A673 (cell line): ENCODE measurements at regions not wholly inside any gene's neighbourhood (a gene's known extent, or its start where the extent isn't known, plus 50 kb on each side); places are given as distances from the start of the nearest gene placed in this dataset.

Experiments used
- CTCF ChIP-seq: fragments of 300-800, 200-600 bp; sonication (generic); conservative IDR thresholded peaks from 2 replicates; pipeline ENCODE4 v1.5.1; 2017; ENCODE audit warnings: low read depth, mild to moderate bottlenecking, antibody characterized with exemption, low read length, moderate library complexity, mixed read lengths
- EZH2 ChIP-seq: fragments of 200-600 bp; sonication (generic); IDR thresholded peaks from 2 replicates; pipeline ENCODE4 v1.6.1; 2017; ENCODE audit warnings: borderline replicate concordance, low read depth, mild to moderate bottlenecking, mixed read lengths, antibody characterized with exemption, low read length; ENCODE audit not compliant: poor library complexity, severe bottlenecking

GRCh38 chr2:220365023-220365422 is 737.6 kb downstream of the SLC4A3 start:
- TF ChIP-seq CTCF (no peak), EZH2 (no peak)
